Stromal cell of bone marrow (primary cell): ENCODE measurements at regions not wholly inside any gene's neighbourhood (a gene's known extent, or its start where the extent isn't known, plus 50 kb on each side); places are given as distances from the start of the nearest gene placed in this dataset.

Source experiments
- DNase-seq: peaks from one replicate; pipeline ENCODE4 v3.0.0-alpha.2; 2012; ENCODE audit warnings: low read depth

DNA sequence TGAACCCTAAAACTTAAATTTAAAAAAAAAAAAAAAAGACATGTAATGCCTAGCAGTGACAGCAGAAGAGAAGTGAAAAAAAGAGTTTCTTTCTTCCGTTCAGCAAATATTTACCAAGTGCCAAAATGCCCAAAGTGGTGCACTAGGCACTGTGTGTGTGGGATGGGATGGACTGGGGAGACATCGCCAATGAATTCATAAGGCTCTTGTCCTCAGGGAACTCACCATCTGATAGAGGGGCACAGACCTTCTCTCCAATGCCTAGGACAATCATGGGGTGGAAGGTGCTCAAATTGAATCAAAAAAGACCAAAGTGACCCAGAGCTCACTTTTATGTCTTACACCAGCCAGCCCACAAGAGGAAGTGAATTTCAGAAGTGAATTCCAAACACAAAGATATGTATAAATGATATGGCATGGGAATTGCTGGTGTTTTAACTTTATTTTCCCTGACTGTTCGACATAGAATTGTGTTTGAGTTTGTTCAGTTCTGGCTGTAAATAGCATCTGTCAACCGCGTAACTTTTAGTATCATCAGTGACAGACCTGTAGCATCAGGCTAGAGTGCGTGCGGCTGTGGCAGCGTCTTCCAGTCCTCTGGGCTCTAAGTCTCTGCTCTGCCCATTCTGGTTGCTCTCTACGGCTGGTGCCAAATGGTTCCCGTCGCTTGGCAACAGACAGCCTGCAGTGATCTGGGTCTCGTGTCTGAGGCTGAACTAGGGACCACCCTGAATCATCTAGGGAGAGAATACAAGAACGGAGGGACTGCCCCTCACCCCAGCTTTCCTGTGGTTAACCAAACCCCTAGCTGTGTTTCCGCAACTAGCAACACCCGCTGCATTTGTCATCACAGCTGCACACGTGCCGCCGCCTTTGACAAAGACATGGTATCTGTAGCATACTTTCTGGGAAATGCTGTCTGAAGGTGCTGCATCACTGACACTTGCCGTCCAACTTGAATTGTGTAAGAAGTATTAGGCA, 154.0 kb upstream of the THBS1 start:
- peak; percentile 58 for DNase-seq

DNA sequence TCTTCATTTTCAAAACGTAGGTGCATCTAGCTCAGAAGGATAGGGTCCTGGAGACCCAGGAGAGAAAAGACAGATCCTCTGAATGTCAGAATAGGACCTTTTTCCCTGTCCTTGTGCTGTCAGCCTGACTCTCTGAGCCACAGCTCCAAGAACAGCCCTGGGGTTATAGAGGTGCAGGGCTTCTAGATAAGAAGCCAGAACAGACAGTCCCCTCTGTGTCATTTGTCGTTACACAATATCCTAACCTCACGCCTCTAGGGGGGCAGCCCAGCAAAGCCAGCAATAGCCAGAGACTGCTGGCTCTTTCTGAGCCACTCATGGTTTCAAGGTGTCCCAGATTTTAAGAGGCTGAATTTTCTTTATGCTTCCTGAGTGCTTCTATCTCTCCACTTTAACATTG, 153.2 kb upstream of the THBS1 start:
- DNase-seq = no peak

DNA sequence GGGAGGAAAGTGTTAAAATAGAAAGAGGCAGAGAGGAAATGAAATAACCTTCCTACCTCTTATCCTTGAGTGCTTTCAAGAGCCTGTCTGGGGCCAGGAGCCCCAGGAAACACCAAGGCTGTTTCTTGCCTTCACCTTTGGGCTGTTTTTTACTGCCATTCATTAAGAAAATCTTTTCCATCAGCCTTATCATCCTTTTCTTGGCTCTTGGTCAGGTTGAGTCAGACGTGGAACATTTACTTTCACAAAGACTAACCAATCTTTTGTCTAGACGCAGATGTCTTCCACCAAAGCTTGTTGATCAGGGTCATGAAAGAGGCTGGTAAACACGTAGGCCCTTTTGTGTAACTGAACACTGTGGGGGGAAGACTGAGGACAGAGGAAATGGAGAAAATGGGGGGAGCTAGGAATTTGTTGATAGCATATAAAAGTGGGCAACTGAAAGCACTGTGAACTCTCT, 151.0 kb upstream of the THBS1 start:
- DNase-seq = peak; percentile 42

DNA sequence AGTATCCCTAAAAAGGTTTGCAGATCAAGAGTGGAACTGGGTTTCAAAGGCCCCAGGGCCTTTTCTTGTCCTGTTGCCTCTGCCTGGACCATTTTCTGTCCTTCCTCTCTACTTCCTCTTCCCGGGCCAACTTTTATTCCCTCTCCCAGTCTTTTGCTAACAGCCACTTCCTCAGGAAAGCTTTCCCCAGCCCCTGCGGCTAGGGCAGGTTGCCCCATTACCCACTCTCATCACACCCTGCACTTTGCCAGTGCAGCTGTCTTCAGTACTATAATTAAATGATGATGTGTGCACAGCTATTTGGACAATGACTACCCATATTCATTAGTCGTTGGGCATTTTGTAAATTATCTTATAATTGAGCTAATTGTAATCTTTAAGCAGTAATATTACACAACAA, 150.5 kb upstream of the THBS1 start:
- no peak for DNase-seq

DNA sequence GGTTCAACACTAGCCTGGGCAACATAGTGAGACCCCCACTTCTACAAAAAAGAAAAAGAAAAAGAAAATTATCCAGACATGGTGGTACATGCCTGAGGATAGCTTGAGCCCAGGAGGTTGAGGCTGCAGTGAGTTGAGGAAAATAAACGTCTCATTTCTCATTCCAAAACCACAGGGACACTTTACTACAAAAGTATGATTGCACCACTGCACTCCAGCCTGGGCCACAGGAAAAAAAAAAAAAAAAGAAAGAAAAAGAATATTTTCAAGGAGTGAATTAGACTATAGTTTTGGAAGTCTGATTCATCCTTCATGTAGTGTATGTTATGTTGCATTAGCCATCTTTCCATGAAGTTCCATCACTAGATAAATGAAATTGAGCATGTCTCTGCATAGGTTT, 149.5 kb upstream of the THBS1 start:
- DNase-seq = no peak

DNA sequence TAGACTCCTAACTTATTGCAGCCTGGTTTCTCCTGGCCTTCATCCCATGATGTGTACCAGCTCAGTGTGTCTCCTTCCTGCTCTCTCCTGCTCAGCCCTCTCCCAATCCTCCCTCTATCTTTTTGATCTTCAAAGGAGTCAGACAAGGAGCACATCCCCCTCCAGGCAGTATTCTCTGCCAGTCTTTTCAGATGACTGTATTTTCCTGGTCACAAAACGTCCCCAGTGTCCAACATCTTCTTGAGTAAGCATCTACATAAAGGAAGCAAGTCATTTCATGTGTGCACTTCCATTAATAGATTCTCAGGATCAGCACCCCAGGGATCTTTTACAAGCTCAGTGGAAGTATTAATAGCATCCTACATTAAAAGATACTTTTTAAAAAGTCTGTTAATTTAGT, 148.9 kb upstream of the THBS1 start:
- DNase-seq = no peak

DNA sequence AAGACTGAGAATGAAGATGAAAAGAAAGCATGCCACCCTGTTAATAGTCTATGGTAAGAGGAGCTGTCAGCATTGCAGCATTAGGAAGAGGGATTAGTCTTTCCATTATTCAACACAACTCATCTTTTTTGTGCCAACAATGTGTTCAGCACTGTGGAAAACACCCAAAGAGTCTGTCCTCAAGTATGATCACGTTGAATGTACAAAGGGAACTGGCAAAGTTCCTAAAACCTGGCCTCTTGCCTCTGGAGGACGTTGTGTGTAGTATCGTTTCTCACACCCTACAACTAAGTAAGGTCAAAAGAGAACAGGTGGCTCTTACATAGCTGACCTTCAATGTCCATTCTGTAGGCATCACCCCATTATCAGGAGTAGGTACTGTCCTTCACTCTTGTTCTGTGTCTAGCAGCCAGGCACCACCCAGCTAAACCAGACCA, 147.9 kb upstream of the THBS1 start:
- DNase-seq = no peak

DNA sequence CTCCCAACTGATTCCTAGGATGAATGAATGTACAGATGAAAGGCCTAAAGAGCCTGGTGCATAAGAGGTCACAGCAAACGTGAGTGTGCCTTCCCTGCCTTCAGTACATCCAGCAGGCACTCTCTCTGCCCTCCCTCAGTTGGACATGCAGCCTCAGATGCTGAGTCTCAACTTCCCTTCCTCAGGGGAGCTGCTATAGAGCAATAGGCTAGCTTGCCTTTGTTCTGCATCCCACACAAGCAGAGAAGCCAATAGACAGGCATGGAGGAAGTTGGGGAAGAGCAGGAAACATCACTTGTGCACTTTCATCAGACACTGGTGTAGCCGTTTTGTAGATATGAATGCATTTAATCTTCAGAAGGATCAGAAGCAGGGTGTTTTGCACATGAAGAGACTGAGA, 147.5 kb upstream of the THBS1 start:
- no peak for DNase-seq

DNA sequence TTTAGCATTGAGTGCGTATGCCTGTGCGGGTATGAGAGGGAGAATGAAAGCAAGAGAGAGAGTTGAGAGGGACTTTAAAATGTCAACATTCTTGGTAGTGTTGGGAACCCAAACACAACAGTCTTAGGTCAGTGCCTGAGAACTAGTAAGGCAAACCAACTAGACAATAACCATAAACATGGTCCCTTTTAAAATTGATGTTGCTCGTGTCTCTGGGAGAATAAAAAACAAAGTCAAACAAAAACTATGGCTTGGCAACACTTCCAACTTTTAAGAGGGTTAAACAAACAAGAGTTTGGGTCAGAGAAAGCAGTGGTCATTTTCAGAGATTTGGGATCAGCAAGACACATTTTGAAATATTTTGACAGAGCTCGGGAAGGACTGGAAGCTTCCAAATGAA, 146.7 kb upstream of the THBS1 start:
- DNase-seq = no peak

DNA sequence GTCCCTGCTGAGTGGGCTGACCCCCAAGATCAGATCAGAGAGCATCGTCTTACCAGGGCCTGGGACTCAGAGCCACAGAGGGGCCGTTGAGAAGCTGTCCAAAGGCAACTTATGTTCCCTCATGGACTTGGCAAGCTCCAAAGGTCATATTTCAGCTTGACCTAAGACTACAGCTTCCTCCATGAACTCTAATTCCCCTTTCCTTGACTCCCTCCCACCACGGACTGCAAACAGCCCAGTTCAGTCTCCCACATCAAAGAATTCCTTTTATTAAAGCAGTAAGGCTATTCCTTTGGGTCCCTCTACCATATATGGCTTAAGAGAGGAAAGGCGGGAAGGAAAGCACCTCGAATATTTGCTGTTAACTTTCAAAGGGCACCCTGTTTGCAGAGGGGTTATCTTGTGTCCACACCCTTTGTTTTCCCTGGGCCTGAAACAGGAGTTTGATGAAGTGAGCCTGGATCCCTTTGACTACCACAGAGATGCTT, 146.1 kb upstream of the THBS1 start:
- no peak for DNase-seq

DNA sequence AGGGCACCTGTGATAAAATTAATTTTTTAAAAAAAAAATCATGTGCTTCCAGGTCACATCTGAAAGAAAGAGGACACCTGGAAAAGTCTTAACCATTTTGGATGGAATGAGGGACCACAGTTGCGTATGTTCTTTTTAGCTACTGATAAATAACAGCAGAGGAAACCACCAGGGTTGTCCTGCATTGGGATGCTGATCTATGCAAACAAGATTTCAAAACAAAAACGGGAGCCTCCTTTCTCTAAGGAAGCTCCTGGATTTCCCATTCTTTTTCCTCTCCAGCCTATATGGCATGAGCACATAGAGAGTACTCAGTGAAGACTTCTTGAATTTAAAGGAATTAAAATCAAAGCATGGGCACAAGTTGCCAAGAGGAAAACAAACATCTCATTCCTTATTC, 145.6 kb upstream of the THBS1 start:
- no peak for DNase-seq

DNA sequence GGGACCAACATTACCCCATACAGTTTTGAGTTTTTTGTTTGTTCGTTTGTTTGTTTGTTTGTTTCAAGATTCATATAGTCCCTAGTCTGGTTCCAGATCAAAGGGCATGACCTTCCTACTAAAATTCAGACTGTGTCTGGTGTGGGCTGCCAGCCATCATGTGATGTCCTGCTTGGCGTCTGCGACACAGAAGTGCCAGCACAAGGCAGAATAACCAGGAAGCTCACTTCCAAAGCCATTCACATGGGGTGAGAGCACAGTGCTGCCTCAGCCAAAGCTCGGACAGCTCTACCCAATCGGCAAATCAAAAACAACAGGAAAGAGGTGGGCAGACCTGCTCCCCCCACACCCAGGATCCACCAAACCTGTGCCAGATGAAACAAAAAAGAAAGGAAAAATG, 142.6 kb upstream of the THBS1 start:
- no peak for DNase-seq

DNA sequence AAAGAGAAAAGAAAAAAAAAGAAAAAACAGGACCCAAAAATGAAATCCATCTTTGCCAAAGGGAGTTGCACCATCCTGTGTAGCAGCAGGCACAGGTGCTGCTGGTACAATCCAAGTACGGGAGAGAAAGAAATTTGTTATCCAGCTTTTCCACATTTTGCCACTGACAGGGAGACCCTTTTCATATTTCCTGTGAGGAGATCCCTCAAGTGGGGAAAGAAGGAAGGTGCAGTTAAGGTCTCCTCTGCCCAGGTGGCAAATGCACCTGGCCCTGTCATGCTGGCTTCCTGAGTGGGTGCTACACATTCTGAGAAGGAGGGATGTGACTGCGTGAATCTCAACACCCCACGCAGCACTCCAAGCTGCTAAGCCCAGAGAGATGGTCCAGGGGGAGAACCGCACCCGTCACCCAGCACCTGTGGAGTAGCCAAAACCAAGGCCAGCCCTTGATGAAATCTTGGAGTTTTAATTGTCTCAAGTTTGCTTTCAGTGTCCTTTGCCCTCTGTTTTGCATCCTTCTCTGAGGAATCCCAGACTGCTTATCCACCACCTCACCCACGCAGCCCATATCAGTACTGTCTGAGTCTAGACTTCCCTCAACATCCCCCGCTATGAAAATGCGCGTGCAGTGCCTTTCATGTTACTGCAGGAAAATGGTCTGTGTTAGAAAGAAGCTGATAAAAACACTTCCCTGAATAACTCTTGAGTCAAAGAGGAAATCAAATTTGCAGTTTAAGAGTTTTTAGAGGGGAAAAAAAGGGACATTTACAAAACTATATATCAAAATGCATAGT, 141.9 kb upstream of the THBS1 start:
- DNase-seq = no peak

DNA sequence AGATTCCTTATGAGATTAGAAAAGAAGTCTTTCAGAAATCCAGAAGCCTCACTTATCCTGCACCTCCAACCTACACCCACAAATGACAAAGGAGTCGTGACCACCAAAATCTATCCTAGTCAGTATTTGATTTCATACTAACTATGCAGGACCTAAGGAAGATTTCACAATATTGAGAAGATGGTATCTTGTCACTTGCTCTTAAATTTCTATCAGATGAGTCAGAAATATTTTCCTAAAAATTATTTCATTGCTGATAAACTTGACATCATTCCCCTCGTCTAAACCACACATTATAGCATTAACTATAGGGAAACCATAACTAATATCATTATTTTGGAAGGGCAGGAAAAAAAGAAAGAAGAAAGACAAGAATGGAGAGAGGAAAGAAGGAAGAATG, 138.0 kb upstream of the THBS1 start:
- no peak for DNase-seq

DNA sequence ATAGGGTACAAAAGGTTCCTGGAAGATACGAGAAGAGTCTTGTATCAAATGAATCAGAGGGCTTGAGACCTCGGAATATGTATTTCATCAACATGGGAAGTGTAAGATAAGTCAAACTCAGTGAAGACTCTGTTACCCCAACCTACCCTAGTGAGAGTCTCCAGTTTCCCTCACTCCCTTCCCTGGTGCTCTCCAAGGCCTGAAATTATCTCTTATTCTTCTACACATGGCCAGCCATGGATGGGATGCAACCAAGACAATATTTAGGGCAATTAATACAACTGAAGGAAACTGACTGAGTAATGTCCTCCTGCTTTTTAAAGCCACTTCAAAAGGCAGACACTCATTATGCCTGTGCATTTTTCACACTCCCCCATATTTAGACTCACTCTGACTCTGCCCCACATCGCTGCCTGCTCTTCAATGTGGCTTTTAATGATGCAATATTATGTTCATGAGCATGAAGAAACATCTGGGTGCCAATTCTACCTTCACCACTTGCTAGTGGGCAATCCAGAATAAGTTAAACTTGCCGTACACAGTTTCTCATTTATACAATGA, 137.1 kb upstream of the THBS1 start:
- no peak for DNase-seq

DNA sequence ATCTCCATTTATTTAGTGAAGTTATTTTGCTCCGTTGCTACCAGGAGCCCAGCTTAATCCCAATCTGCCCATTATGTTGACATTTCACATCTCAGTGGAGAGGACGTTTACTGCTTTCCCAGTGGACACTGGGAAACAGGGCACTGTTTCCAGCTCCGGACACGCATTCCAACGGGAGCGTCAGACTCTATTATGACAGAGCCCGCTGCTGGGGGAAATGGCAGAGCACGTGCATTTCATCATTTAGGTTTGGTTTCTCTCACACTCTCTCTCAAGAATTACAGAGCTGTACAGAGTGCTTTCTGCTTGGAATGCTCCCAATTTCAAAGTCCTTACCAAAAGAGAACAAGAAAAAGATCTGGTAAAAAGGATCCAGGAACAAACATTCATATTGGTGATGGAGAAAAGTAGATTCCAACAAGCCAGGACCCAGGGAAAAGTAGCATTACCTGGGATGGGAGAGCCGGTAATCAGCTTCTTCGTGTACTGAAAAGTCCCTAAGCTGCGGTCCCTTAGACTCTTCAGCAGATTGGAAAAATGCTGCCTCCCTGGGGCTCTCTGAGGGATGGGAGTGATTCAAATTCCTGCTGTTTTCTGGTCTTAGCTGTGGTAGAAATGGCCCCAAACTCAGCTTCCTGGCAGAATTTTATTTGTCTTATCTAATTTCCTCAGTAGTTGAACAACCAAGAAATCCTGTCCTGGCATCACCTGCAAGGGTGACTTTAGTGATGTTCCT, 136.0 kb upstream of the THBS1 start:
- no peak for DNase-seq

DNA sequence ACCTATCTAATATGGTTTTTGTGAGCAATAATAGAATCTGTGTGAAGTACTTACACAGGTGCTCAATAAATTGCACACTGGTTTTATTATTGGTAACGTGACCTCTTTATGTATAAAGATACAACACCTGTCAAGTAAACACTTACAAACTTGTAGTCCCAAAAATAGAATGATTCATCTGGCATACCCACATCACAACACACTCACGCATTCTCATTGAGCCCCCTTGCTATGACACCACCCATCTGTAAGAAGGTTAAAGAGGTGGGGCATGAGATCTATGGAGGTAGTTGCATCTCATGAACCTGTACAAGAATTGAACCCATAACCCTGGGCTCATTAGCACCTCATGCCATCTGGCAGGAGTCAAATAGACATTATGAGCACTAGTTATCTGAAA, 134.9 kb upstream of the THBS1 start:
- DNase-seq = no peak

DNA sequence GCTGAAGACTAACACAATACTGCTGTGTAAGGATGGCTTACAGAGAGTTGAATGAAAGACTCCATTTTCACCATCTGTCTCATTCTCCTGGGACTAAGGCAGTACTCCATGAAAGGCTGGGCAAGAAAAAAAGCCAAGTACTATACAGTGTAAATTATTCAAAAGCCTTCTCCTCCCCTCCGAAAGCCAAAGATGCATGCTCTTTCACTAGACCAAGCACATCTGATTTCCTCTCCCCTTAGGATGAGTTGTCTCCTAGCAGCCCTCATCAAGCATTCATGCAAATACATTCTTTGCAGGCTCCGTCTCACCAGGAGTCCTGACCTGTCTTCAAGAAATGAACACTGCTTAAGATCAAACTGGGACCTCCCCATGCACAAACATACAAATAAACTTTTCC, 133.5 kb upstream of the THBS1 start:
- no peak for DNase-seq

DNA sequence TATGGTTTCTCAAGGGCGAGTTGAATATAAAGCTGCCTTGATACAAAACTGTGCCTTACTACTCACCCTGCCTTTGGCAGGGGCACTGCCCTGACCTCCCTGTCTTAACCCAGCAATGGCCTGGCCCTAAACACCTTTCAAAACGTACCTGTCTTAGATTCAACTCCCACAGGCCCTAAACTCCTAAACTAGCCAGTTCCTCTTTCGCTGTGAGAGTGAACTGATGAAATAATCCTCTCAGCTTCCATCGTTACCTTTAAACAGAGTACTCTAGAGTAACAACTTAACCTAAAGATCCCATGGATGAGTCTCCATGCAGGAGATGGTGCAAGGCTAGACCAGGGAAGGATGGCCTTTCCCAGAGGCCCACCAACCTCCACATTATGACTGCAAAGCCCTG, 133.0 kb upstream of the THBS1 start:
- DNase-seq = no peak

DNA sequence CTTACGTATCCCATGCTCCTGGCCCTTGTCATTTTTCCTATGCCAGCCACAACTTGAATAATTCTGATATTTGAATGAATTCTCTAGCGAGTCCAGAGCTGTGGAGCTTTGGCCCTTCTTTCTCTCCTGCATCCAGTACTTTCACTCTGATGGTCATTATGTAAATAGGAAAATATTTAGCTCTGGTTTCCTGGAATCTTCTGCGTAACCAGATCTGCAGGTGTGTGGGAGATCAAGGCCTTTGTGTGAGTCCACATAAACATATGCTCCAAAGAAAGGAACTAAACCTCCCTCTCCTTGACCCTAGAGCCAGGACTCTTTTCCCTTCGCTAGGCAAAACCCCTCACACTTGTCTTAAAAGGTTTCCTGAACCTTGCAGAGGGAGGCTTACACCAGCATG, 132.5 kb upstream of the THBS1 start:
- no peak for DNase-seq

DNA sequence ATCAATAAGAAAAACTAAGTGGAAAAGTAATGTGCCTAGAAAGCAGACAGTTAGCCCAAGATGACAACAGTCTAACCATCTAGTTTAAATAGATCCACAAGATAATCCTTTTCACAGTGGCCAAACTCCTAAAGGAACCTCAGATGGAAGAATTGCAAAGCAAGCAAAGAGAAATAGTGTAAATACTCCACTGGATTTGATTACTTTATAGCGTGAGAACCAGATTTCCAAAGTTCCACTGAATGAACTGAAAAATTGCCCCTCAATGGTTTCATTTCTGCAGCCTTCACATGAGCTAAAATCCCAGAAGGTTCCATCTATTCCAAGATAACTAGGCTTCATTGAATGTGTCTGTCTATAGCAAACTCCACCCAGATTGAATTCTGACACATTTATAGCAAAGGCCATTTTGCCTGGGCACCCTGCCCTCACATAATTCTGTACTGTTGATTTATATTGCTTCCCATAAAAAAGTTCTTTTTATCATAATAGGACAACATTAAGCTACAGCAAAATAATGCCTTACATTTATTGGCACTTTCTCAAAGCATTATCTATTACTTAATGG, 129.7 kb upstream of the THBS1 start:
- no peak for DNase-seq

DNA sequence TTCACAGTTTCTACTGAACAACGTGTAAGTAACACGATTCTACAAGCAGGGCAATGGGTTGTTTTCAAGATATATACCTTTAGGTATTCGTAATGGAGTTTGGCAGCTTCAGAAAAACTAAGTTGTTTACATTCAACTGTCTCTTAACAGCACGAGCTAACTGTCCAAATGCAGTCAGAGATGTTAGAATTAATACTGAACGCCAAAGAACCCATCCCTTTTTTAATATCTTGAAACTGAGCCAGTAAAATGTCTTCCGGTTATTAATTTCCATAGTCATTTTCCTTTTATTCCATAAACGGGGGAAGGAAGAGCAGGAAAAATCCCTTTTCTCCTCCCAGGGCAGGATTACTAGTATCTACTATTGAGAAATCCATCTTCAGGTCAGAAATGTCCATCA, 129.0 kb upstream of the THBS1 start:
- no peak for DNase-seq
